D721Med (cell line): ENCODE measurements at regions not wholly inside any gene's neighbourhood (a gene's known extent, or its start where the extent isn't known, plus 50 kb on each side); places are given as distances from the start of the nearest gene placed in this dataset.
"Not testable (repeated sequence)": the region's sequence is repeated elsewhere in the genome, so short reads cannot be mapped to it uniquely, and the experiment has no call there.

Experiments
- DNase-seq: peaks from one replicate; pipeline ENCODE4 v3.0.0; 2011; ENCODE audit warnings: low spot score; ENCODE audit not compliant: insufficient read length
- FAIRE-seq: peaks from 2 replicates; lab custom pipeline; 2011; peaks lifted over from hg19 to GRCh38; lab: Jason Lieb, UNC
- TF ChIP-seq, protein P1 (sequence below): IDR thresholded peaks from 2 replicates; pipeline ENCODE4 v1.5.1; 2012; ENCODE audit warnings: mild to moderate bottlenecking, control low read depth; ENCODE audit not compliant: insufficient read depth; ENCODE audit errors: missing control alignments

DNA sequence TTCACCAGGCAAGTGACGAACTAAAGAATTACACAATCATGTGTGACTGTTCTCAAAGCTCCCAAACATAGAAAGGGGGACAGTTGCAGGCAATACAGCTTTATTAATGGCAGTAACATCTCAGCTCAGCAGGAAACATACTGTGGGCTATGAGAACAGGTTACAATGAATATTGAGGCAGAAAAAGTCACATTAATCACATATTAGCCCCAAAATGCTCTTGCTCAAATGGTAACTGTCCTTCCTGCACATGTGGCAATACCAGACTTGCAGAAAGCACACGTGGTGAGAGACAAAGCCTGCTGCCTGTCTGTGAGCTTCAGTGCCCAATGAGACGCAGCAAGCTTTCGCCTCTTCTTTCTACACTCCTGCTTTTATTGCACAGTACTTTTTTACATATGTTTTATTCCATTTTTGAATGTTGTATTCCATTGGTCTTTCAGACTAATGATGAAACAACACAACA is 104.9 kb upstream of the ACBD5 start:
- FAIRE-seq (no peak), DNase-seq (no peak)

GRCh38 chr10:27344568-27345454 is 104.2 kb upstream of the ACBD5 start:
- no peak for FAIRE-seq
- TF ChIP-seq, protein P1, sequence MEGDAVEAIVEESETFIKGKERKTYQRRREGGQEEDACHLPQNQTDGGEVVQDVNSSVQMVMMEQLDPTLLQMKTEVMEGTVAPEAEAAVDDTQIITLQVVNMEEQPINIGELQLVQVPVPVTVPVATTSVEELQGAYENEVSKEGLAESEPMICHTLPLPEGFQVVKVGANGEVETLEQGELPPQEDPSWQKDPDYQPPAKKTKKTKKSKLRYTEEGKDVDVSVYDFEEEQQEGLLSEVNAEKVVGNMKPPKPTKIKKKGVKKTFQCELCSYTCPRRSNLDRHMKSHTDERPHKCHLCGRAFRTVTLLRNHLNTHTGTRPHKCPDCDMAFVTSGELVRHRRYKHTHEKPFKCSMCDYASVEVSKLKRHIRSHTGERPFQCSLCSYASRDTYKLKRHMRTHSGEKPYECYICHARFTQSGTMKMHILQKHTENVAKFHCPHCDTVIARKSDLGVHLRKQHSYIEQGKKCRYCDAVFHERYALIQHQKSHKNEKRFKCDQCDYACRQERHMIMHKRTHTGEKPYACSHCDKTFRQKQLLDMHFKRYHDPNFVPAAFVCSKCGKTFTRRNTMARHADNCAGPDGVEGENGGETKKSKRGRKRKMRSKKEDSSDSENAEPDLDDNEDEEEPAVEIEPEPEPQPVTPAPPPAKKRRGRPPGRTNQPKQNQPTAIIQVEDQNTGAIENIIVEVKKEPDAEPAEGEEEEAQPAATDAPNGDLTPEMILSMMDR: no peak

More for the DNA sequence above, 104.9 kb upstream of the ACBD5 start:
- TF ChIP-seq, protein P1: no peak

GRCh38 chr10:27341001-27341400 is 100.4 kb upstream of the ACBD5 start:
- no peak for DNase-seq
- FAIRE-seq: no peak
- TF ChIP-seq, protein P1: no peak

More at GRCh38 chr10:27344568-27345454, 104.2 kb upstream of the ACBD5 start:
- no peak for DNase-seq

DNA sequence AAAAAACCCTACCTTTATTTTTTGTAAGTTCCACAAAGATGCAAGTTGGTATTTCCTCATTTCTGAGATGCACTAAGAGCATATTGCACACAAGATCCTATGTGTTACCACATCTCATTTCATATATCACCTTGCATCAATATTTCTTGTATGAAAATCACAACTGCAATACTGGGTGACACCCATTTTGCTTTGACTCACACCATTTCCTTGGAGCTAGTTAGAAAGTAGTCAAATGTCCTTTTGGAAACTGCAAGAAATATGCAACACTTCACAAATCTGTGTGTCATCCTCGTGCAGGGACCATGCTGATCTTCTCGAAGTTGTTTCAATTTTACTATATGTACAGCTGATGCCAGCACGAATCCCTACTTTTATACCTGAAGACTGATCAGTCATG is 94.6 kb upstream of the ACBD5 start:
- peak; percentile 32 for FAIRE-seq
- not testable (repeated sequence) for DNase-seq

GRCh38 chr10:27330074-27330473 is 89.5 kb upstream of the ACBD5 start:
- no peak for FAIRE-seq
- TF ChIP-seq, protein P1: no peak
- no peak for DNase-seq

GRCh38 chr10:27328946-27329345 is 88.3 kb upstream of the ACBD5 start:
- no peak for DNase-seq

DNA sequence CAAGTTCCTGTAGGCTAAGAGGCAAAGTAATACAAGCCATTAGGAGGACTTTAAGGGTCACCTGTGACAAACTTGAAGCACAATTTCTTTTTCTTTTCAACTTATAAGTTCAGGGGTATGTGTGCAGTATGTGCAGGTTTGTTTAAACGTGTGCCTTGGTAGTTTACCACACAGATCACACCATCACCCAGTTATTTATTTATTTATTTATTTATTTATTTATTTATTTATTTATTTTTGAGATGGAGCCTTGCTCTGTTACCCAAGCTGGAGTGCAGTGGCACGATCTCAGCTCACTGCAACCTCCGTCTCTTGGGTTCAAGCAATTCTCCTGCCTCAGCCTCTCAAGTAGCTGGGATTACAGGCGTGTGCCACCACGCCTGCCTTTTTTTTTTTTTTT is 86.2 kb upstream of the ACBD5 start:
- not testable (repeated sequence) for DNase-seq, FAIRE-seq

More at GRCh38 chr10:27328946-27329345, 88.3 kb upstream of the ACBD5 start:
- TF ChIP-seq, protein P1: no peak
- FAIRE-seq: no peak

GRCh38 chr10:27319752-27320431 is 79.3 kb upstream of the ACBD5 start:
- FAIRE-seq (no peak), DNase-seq (no peak)

DNA sequence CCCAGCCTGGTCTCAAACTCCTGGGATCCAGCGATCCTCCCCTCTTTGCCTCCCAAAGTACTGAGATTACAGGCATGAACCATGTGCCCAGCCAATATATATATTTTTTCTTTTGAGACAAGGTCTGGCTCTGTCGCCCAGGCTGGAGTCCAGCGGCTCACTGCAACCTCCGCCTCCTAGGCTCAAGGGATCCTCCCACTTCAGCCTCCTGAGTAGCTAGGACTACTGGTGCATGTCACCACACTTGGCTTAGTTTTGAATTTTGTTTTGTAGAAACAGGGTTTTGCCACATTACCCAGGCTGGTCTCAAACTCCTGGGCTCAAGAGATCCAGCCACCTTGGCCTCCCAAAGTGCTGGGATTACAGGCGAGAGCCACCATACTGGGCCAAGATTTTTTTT is 78.5 kb upstream of the ACBD5 start:
- DNase-seq, FAIRE-seq: not testable (repeated sequence)

More at GRCh38 chr10:27319752-27320431, 79.3 kb upstream of the ACBD5 start:
- TF ChIP-seq, protein P1: no peak

GRCh38 chr10:27315082-27315481 is 74.5 kb upstream of the ACBD5 start:
- not testable (repeated sequence) for FAIRE-seq, DNase-seq

DNA sequence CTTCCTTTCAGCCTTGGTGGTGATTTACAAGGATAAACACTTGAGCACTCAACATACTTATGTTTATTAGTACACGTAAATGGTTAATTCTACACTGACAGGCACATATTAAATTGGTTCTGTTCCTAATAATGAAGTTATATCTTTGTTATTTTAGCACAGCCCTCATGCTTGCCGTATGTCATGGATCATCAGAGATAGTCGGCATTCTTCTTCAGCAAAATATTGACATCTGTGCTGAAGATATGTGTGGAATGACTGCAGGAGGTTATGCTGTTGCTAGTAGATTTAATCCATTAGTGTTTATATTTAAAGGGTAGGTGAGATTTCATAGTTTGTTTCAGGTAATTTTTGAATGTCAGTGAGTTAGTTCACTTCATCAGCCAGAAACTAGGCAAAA is 73.0 kb upstream of the ACBD5 start:
- FAIRE-seq: not testable (repeated sequence)

More for the DNA sequence above, 73.0 kb upstream of the ACBD5 start:
- not testable (repeated sequence) for DNase-seq
